ENCODE measurements at regions not wholly inside any gene's neighbourhood (a gene's known extent, or its start where the extent isn't known, plus 50 kb on each side); places are given as distances from the start of the nearest gene placed in this dataset.

DNA sequence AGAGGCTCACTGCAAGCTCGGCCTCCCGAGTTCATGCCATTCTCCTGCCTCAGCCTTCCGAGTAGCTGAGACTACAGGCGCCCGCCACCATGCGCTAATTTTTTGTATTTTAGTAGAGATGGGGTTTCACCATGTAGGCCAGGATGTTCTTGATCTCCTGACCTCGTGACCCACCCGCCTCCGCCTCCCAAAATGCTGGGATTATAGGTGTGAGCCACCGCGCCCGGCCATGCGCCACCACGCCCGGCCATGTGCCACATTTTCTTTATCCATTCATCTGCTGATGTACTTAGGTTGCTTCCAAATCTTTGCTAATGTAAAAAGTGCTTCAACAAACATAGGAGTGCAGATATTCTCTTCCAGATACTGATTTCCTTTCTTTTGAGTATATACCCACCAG, 408.6 kb downstream of the CAAP1 start:
- Mint-ChIP-seq H3K4me3 (no peak overlapping the region), H3K36me3 (no peaks in the 10 kb centered on the region), H3K27me3 (no peaks in the 10 kb centered on the region), H3K27ac (no peak overlapping the region), H3K9me3 (peaks cover 0 to 14% (median 7%) of the 10 kb centered on the region in 7 donors), H3K4me1 (no peaks in the 10 kb centered on the region)
- Histone ChIP-seq H3K27ac (ENCODE audit: insufficient read depth, low read length, poor library complexity, severe bottlenecking) (no peak overlapping the region), H3K4me3 (ENCODE audit: low read depth, low read length) (no peak overlapping the region), H3K36me3 (ENCODE audit: control insufficient read depth, insufficient read depth, low read length) (no peaks in the 10 kb centered on the region), H3K27me3 (ENCODE audit: control insufficient read depth, insufficient read depth, low read length) (no peaks in the 10 kb centered on the region), H3K9me3 (ENCODE audit: control insufficient read depth in 2 of 2, low read length in 2 of 2) (no peaks in the 10 kb centered on the region), H3K4me1 (ENCODE audit: control insufficient read depth, insufficient read depth, low read length, poor library complexity, severe bottlenecking) (no peaks in the 10 kb centered on the region)
- no peak for DNase-seq
- no peak for ATAC-seq (ENCODE audit: low read depth in 2 of 2)

- no peak for ATAC-seq (ENCODE audit: low read depth in 2 of 2)
- no peak for DNase-seq
- Mint-ChIP-seq H3K36me3 (no peaks in the 10 kb centered on the region), H3K4me1 (no peaks in the 10 kb centered on the region), H3K27ac (no peak overlapping the region), H3K4me3 (no peak overlapping the region), H3K9me3 (peaks cover 1 to 16% (median 11%) of the 10 kb centered on the region in 7 donors), H3K27me3 (no peaks in the 10 kb centered on the region)
- H3K4me1 ChIP-seq (ENCODE audit: control insufficient read depth, insufficient read depth, low read length, poor library complexity, severe bottlenecking): no peaks in the 10 kb centered on the region
- H3K27ac ChIP-seq (ENCODE audit: insufficient read depth, low read length, poor library complexity, severe bottlenecking): no peak overlapping the region
- no peaks in the 10 kb centered on the region for H3K36me3 ChIP-seq (ENCODE audit: control insufficient read depth, insufficient read depth, low read length)
- H3K4me3 ChIP-seq (ENCODE audit: low read depth, low read length): no peak overlapping the region
- no peaks in the 10 kb centered on the region for H3K9me3 ChIP-seq (ENCODE audit: control insufficient read depth in 2 of 2, low read length in 2 of 2)
- no peaks in the 10 kb centered on the region for H3K27me3 ChIP-seq (ENCODE audit: control insufficient read depth, insufficient read depth, low read length)
These were observed 414.6 kb downstream of the CAAP1 start for GRCh38 chr9:26477963-26478362.

DNA sequence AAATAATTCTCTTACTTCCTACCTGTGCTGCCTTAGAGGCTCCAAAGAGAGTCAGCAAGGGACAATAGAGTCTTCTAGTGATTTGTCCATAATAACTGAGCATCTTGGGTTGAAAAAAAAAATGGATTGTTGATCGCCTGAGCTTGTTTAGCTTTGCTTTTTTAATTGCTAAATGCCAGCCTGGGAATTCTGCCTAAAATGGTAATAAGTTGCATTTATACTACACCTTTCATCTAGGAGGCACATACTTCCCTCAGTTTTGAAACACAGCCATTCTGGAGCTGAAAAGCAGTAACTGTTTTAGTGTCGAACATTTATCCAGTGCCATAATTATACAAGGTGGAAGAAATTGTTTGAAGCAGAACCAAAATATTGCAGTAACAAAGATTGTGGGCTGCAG, 421.3 kb downstream of the CAAP1 start:
- no peaks in the 10 kb centered on the region for H3K36me3 ChIP-seq (ENCODE audit: control insufficient read depth, insufficient read depth, low read length)
- no peak overlapping the region for H3K4me3 ChIP-seq (ENCODE audit: low read depth, low read length)
- Mint-ChIP-seq H3K9me3 (peaks cover 0 to 23% (median 8%) of the 10 kb centered on the region in 7 donors), H3K36me3 (no peaks in the 10 kb centered on the region), H3K27ac (no peak overlapping the region), H3K4me1 (no peaks in the 10 kb centered on the region), H3K4me3 (no peak overlapping the region), H3K27me3 (no peaks in the 10 kb centered on the region)
- no peaks in the 10 kb centered on the region for H3K27me3 ChIP-seq (ENCODE audit: control insufficient read depth, insufficient read depth, low read length)
- no peak overlapping the region for H3K27ac ChIP-seq (ENCODE audit: insufficient read depth, low read length, poor library complexity, severe bottlenecking)
- DNase-seq (no peak), ATAC-seq (ENCODE audit: low read depth in 2 of 2) (no peak)
- H3K4me1 ChIP-seq (ENCODE audit: control insufficient read depth, insufficient read depth, low read length, poor library complexity, severe bottlenecking): no peaks in the 10 kb centered on the region
- peaks cover 0 to 6% of the 10 kb centered on the region in 2 experiments for H3K9me3 ChIP-seq (ENCODE audit: control insufficient read depth in 2 of 2, low read length in 2 of 2)

DNA sequence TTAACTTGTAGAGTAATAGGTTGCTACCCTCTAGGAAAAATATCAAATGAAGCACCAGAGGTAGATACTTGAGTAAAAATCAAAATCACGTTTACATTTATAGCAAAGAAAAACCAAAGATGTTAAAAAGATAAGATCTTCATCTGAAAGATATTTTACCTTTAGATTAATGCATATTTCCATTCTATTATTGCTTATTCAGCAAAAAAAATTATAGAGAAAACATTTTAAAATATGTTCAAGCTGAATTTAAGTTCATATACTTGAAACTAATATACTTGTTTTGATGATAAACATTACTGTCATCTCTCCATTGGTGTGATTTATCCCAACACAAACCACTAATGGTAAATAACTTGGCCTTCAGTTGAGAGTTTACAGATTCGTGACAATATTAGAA, 422.3 kb downstream of the CAAP1 start:
- no peaks in the 10 kb centered on the region for H3K36me3 Mint-ChIP-seq
- ATAC-seq (ENCODE audit: low read depth in 2 of 2): no peak
- H3K4me1 Mint-ChIP-seq: no peaks in the 10 kb centered on the region
- H3K27me3 ChIP-seq (ENCODE audit: control insufficient read depth, insufficient read depth, low read length): no peaks in the 10 kb centered on the region
- no peak overlapping the region for H3K27ac ChIP-seq (ENCODE audit: insufficient read depth, low read length, poor library complexity, severe bottlenecking)
- no peak overlapping the region for H3K27ac Mint-ChIP-seq
- no peak overlapping the region for H3K4me3 Mint-ChIP-seq
- no peaks in the 10 kb centered on the region for H3K4me1 ChIP-seq (ENCODE audit: control insufficient read depth, insufficient read depth, low read length, poor library complexity, severe bottlenecking)
- H3K9me3 Mint-ChIP-seq: peaks cover 0 to 24% (median 7%) of the 10 kb centered on the region in 7 donors
- no peaks in the 10 kb centered on the region for H3K36me3 ChIP-seq (ENCODE audit: control insufficient read depth, insufficient read depth, low read length)
- peaks cover 0 to 6% of the 10 kb centered on the region in 2 experiments for H3K9me3 ChIP-seq (ENCODE audit: control insufficient read depth in 2 of 2, low read length in 2 of 2)
- H3K27me3 Mint-ChIP-seq: no peaks in the 10 kb centered on the region
- no peak overlapping the region for H3K4me3 ChIP-seq (ENCODE audit: low read depth, low read length)
- no peak for DNase-seq

GRCh38 chr9:26463837-26464236, 428.8 kb downstream of the CAAP1 start:
- Mint-ChIP-seq H3K27ac (no peak overlapping the region), H3K9me3 (peaks cover 0 to 15% (median 1%) of the 10 kb centered on the region in 7 donors), H3K4me3 (no peak overlapping the region), H3K27me3 (no peaks in the 10 kb centered on the region), H3K36me3 (no peaks in the 10 kb centered on the region), H3K4me1 (no peaks in the 10 kb centered on the region)
- ATAC-seq (ENCODE audit: low read depth in 2 of 2) (no peak), DNase-seq (no peak)
- no peak overlapping the region for H3K27ac ChIP-seq (ENCODE audit: insufficient read depth, low read length, poor library complexity, severe bottlenecking)
- no peaks in the 10 kb centered on the region for H3K36me3 ChIP-seq (ENCODE audit: control insufficient read depth, insufficient read depth, low read length)
- no peaks in the 10 kb centered on the region for H3K4me1 ChIP-seq (ENCODE audit: control insufficient read depth, insufficient read depth, low read length, poor library complexity, severe bottlenecking)
- H3K4me3 ChIP-seq (ENCODE audit: low read depth, low read length): no peak overlapping the region
- H3K27me3 ChIP-seq (ENCODE audit: control insufficient read depth, insufficient read depth, low read length): no peaks in the 10 kb centered on the region
- H3K9me3 ChIP-seq (ENCODE audit: control insufficient read depth in 2 of 2, low read length in 2 of 2): no peaks in the 10 kb centered on the region

GRCh38 chr9:26462751-26463150, 429.9 kb downstream of the CAAP1 start:
- no peak for ATAC-seq (ENCODE audit: low read depth in 2 of 2)
- H3K27me3 Mint-ChIP-seq: no peaks in the 10 kb centered on the region

GRCh38 chr9:26462213-26462612, 430.4 kb downstream of the CAAP1 start:
- no peaks in the 10 kb centered on the region for H3K36me3 ChIP-seq (ENCODE audit: control insufficient read depth, insufficient read depth, low read length)
- Mint-ChIP-seq H3K36me3 (no peaks in the 10 kb centered on the region), H3K27me3 (no peaks in the 10 kb centered on the region), H3K4me1 (no peaks in the 10 kb centered on the region), H3K27ac (no peak overlapping the region), H3K4me3 (no peak overlapping the region), H3K9me3 (peaks cover 0 to 9% (median 2%) of the 10 kb centered on the region in 7 donors)
- no peaks in the 10 kb centered on the region for H3K27me3 ChIP-seq (ENCODE audit: control insufficient read depth, insufficient read depth, low read length)
- H3K27ac ChIP-seq (ENCODE audit: insufficient read depth, low read length, poor library complexity, severe bottlenecking): no peak overlapping the region
- ATAC-seq (ENCODE audit: low read depth in 2 of 2) (no peak), DNase-seq (no peak)
- no peaks in the 10 kb centered on the region for H3K4me1 ChIP-seq (ENCODE audit: control insufficient read depth, insufficient read depth, low read length, poor library complexity, severe bottlenecking)
- H3K4me3 ChIP-seq (ENCODE audit: low read depth, low read length): no peak overlapping the region
- no peaks in the 10 kb centered on the region for H3K9me3 ChIP-seq (ENCODE audit: control insufficient read depth in 2 of 2, low read length in 2 of 2)

More at GRCh38 chr9:26462751-26463150, 429.9 kb downstream of the CAAP1 start:
- Mint-ChIP-seq H3K36me3 (no peaks in the 10 kb centered on the region), H3K9me3 (peaks cover 0 to 9% (median 2%) of the 10 kb centered on the region in 7 donors), H3K4me1 (no peaks in the 10 kb centered on the region), H3K4me3 (no peak overlapping the region), H3K27ac (no peak overlapping the region)
- no peak for DNase-seq
- H3K4me1 ChIP-seq (ENCODE audit: control insufficient read depth, insufficient read depth, low read length, poor library complexity, severe bottlenecking): no peaks in the 10 kb centered on the region
- H3K27ac ChIP-seq (ENCODE audit: insufficient read depth, low read length, poor library complexity, severe bottlenecking): no peak overlapping the region
- H3K27me3 ChIP-seq (ENCODE audit: control insufficient read depth, insufficient read depth, low read length): no peaks in the 10 kb centered on the region
- no peaks in the 10 kb centered on the region for H3K36me3 ChIP-seq (ENCODE audit: control insufficient read depth, insufficient read depth, low read length)
- H3K9me3 ChIP-seq (ENCODE audit: control insufficient read depth in 2 of 2, low read length in 2 of 2): no peaks in the 10 kb centered on the region
- H3K4me3 ChIP-seq (ENCODE audit: low read depth, low read length): no peak overlapping the region

- no peak for DNase-seq
- H3K4me1 ChIP-seq (ENCODE audit: control insufficient read depth, insufficient read depth, low read length, poor library complexity, severe bottlenecking): no peaks in the 10 kb centered on the region
- H3K4me3 ChIP-seq (ENCODE audit: low read depth, low read length): no peak overlapping the region
- no peak overlapping the region for H3K4me3 Mint-ChIP-seq
- H3K9me3 ChIP-seq (ENCODE audit: control insufficient read depth in 2 of 2, low read length in 2 of 2): no peaks in the 10 kb centered on the region
- H3K36me3 ChIP-seq (ENCODE audit: control insufficient read depth, insufficient read depth, low read length): no peaks in the 10 kb centered on the region
- no peak for ATAC-seq (ENCODE audit: low read depth in 2 of 2)
- H3K27ac ChIP-seq (ENCODE audit: insufficient read depth, low read length, poor library complexity, severe bottlenecking): no peak overlapping the region
- no peaks in the 10 kb centered on the region for H3K4me1 Mint-ChIP-seq
- no peaks in the 10 kb centered on the region for H3K27me3 ChIP-seq (ENCODE audit: control insufficient read depth, insufficient read depth, low read length)
- no peaks in the 10 kb centered on the region for H3K27me3 Mint-ChIP-seq
- H3K9me3 Mint-ChIP-seq: peaks cover 0 to 4% (median 2%) of the 10 kb centered on the region in 7 donors
- H3K36me3 Mint-ChIP-seq: no peaks in the 10 kb centered on the region
- H3K27ac Mint-ChIP-seq: no peak overlapping the region
These were observed 432.0 kb downstream of the CAAP1 start for GRCh38 chr9:26460624-26461023.
